ENCODE measurements at regions not wholly inside any gene's neighbourhood (a gene's known extent, or its start where the extent isn't known, plus 50 kb on each side); places are given as distances from the start of the nearest gene placed in this dataset.

GRCh38 chr21:35258521-35258920, 209.4 kb upstream of the RUNX1 start:
- no peak for TF ChIP-seq CTCF (IDR thresholded peaks at IDR 0.05)
- TF ChIP-seq RAD21 (conservative IDR thresholded peaks at IDR 0.05 in 1 of 2, IDR thresholded peaks at IDR 0.05 in 1 of 2) = no peak
- no peak for TF ChIP-seq FOSB (CRISPR knock-in tag; IDR thresholded peaks at IDR 0.05)
- no peak for TF ChIP-seq RNF2 (IDR thresholded peaks at IDR 0.05; ENCODE audit: borderline replicate concordance, low read depth)
- TF ChIP-seq SMC3 (IDR thresholded peaks at IDR 0.05) = no peak
- TF ChIP-seq REST (IDR thresholded peaks at IDR 0.05) = no peak
- TF ChIP-seq MAX (IDR thresholded peaks at IDR 0.05) = no peak
- no peak for TF ChIP-seq BHLHE40 (IDR thresholded peaks at IDR 0.05; ENCODE audit: low read depth, low read length)
- TF ChIP-seq EP300 (IDR thresholded peaks at IDR 0.05) = no peak
- no peak for TF ChIP-seq POLR2A (IDR thresholded peaks at IDR 0.05; ENCODE audit: low read length)
- no peak for TF ChIP-seq CEBPB (IDR thresholded peaks at IDR 0.05)

Data from A549 (cell line).